GM21786 (cell line): ENCODE measurements at regions not wholly inside any gene's neighbourhood (a gene's known extent, or its start where the extent isn't known, plus 50 kb on each side); places are given as distances from the start of the nearest gene placed in this dataset.

Source experiments
- ATAC-seq: cut with Tn5 transposase; IDR thresholded peaks from one replicate; pipeline ENCODE4 v1.9.1; 2021; ENCODE audit not compliant: unreplicated experiment

DNA sequence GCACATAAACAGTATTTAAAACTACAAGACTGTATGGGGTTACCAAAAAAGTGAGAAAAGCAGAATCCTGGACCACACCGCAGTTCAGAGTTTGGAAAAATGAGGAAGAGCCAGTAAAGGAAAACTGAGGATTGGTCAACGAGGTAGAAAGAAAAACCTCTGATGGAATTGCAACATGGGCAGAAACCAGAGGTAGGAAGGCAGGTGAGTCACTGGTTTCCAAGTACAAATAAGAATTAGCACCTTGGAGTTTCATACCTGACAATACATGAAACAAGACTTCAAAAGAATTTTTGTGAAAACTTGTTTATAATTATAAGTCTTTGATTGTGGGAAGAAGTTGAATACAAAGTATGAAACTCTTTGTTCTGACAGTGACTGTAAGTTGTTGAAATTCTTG, 533.7 kb upstream of the DAB1 start:
- ATAC-seq = no peak

- no peak for ATAC-seq
Observed at GRCh38 chr1:57951390-57951789, 527.5 kb upstream of the DAB1 start.

DNA sequence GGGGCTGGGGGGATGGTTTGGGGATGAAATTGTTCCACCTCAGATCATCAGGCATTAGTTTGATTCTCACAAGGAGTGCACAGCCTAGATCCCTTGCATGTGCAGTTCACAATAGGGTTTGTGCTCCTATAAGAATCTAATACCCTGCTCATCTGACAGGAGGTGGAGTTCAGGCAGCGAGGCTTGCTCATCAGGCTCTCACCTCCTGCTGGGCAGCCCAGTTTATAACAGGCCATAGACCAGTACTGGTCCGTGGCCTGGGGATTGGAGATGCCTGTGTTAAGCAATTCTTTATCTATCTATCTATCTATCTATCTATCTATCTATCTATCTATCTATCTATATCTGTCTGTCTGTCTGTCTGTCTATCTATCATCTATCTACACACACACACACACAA, 525.3 kb upstream of the DAB1 start:
- no peak for ATAC-seq

DNA sequence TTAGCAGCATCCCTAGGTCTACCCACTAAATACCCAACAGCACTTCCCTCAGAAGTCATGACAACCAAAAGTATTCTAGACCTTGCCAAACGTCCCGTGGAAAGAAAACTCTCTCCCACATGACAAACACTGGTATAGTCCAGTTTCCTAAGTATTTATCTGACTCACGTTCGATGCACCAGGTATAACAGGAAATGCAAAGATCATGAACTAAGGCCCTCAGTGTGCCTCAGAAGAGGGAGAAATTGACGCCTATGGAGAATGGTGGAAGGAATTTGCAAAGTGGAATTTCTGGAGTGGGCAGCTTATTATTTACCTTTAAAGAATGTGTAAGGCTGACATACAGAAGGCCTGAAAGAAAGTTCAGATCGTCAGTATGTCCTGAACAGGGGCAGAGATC, 523.6 kb upstream of the DAB1 start:
- no peak for ATAC-seq

GRCh38 chr1:57945045-57945444, 521.2 kb upstream of the DAB1 start:
- no peak for ATAC-seq

- no peak for ATAC-seq
Observed at GRCh38 chr1:57943365-57943764, 519.5 kb upstream of the DAB1 start.

DNA sequence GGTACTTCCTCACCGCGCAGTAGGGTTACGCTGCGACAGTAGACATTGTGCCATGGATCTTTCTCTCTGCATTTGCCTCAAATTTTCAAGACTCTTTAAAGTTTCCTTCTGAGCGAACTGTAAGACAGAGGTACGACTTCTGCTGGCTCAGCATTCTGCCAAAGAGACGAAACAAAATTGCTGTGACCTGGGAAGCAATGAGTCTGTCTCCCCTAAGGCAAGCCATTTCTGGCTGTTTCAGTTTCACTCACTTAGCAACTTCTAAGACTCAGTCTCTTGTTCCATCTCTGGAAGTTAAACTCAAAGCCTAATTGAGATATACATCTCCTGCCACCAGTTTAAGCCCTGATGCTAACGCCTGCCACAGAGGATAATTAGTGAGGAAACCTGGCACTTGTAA, 510.9 kb upstream of the DAB1 start:
- ATAC-seq = no peak

GRCh38 chr1:57927003-57927402, 503.1 kb upstream of the DAB1 start:
- ATAC-seq = no peak

GRCh38 chr1:57926025-57926552, 502.2 kb upstream of the DAB1 start:
- ATAC-seq = no peak

DNA sequence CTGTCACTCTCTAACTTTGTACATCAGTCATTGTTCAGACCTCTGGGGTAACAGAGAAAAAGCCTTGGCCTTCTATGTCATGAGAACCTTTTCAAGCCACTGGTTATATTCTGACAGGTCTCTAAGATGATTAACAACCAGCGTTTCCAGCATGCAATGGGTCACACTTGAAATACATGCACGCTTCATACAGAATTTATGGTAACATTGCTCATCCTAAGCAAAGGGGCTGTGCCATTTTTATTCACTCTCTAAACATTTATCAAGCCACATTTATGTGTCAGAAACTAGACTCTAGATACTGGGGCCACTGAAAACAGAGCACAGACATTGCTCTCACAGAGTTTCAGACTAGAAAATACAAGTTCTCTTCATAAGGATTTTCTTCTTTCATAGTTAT, 501.4 kb upstream of the DAB1 start:
- no peak for ATAC-seq

GRCh38 chr1:57922130-57922529, 498.3 kb upstream of the DAB1 start:
- no peak for ATAC-seq

DNA sequence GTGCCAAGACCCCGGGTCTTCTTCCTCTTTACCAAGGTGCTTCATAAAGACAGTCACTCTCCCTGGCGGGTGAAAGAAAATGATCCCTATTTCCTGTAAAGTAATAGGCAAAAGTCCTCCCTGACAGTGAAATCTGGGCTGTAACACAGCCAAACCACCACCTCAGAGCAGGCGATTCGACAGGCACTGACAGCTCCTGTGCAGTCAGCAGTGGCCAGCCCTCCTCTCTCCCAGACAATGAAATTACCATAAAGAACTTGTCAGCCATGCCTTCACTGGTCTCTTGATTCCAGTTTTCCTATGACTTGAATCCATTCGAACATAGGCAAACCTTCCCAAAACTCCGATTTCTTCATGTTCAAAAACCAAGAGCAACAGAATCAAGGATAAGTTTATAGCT, 492.2 kb upstream of the DAB1 start:
- ATAC-seq = no peak

- ATAC-seq = no peak
Observed at GRCh38 chr1:57911427-57911826, 487.6 kb upstream of the DAB1 start.

DNA sequence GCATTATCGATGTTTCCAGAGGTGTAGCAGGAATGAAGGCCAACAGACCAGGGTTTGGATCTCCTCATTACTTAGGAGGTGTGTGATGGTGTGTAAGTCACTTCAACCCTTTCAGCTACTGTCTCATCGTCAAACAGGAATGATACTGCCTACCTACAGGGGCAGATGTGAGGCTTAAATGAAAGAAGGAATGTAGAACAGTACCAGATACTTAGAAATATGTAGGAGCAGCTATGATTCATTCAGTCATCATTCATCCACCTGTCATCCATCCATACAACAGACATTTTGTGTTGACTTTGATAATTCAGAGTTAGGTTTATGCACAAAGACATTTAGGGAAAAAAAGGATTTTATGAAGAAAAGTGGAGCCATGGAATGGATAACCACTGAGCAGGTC, 486.9 kb upstream of the DAB1 start:
- no peak for ATAC-seq

DNA sequence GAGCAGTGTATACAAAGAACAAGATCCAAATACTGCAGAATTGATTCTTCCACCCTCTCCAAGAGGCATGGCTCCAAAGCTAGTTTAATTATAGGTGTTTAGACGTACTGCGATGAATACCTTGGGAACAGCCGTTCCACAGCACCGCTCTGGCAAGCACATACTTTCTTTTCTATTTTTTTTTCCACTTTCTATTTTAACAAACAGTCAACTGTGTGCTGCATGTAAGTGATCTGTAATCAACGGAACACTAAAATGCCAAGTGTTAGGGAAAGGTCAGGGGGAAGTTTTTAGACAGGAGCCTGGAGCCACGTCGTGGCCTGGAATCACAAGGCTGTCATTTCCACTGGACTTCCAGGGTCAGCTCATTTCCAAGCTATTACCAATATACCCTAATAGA, 486.4 kb upstream of the DAB1 start:
- ATAC-seq = no peak

- ATAC-seq = no peak
Observed at GRCh38 chr1:57908147-57908890, 484.5 kb upstream of the DAB1 start.

DNA sequence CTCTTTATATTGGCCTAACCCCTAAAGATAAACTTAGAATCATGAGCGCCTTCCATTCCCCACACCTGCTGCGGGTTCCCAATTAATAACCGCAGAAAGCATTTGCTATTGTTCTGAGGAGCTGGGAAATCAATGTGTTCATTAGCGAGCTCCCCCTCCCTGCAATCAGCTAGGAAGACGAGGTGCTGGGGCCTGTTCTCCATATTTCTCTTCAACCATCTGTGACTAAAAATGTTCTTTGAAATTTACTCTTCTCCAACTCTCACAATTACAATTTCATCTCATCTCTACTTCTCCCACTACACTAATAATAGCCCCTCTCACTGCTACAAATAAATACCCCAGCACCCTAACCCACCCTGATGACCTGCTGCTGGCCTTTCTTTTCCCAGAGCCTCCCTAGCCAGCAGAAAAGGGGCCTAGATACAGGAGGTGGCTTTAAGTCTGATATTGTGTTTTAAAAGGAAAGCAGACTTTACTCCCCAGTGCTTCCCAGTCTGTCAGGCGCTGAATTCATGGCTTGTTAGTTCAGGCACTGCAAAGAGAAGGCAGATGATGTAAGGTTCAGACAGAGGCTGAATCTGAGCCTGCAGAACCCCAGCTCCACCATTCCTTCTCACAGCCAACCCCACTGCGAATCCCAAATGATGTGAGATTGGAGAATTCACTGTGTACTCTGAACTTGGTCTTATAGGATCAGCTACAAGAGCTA, 477.5 kb upstream of the DAB1 start:
- ATAC-seq = no peak

GRCh38 chr1:57898531-57898930, 474.7 kb upstream of the DAB1 start:
- no peak for ATAC-seq

DNA sequence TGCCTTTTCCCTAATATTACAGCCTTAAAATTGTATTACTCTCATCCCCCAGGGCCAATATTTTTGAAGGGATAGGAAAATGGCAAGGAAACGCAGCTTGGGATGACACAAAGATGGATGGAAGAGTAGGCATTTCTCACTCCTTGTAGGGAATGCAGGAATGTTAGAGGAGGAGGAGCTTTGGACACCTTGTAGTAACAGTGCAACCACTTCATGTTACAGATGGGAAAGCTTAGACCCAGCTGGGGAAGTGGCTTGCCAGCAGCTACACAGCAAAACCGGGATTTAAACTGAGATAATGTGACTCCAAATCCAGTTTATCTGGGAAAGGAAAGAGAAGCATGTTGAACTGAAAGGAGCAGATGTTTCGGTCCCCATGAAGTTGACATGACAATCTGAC, 473.7 kb upstream of the DAB1 start:
- no peak for ATAC-seq

DNA sequence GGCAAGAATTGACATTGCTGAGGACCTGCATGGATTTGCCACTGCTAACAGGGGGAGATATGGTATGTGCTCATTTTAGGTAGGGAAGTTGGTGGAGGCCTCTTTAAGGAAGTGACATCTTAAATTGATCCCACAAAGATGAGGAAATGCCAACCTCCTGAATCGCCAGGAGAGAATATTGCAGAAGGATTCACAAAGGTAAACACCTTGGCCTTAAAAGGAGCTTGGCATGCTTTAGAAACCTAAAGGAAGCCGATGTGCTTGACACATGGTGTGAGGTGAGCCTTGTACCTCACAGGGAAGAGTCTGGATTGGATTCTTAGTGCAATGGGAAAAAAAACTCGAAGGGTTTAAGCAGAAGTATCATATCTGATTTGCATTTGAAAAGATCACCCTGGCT, 470.5 kb upstream of the DAB1 start:
- no peak for ATAC-seq

DNA sequence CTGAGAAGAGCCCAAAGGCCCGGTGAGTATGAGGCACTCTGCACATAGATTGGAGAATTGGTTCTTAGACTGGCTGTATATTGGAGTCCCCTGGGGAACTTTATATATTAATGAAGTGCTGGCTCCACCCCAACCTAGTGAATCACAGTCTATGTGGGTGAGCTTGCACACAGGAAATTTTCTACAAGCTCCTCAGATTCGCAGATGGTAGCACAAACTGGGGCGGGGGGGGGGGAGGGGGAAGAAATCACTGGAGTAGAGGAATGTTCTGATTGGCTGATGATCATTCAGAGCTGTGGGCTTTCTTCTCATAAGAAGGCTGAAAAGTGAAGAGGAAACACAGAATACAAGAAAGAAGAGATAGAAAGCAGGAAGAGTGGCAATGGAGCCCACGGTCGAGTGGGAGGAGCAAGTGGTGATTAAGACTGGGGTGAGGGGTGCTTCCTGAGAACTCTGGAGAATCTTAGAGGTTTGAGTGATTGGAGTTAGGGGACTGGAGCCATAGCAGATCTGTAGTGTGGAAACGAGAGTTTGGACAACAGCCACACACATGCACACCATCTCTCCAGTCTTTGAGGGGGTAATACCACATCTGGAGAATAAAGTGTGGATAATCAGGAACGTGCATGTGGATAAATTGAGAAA, 465.9 kb upstream of the DAB1 start:
- ATAC-seq = no peak

- no peak for ATAC-seq
Observed at GRCh38 chr1:57887964-57888491, 464.2 kb upstream of the DAB1 start.
